H1 (cell line): ENCODE measurements at regions not wholly inside any gene's neighbourhood (a gene's known extent, or its start where the extent isn't known, plus 50 kb on each side); places are given as distances from the start of the nearest gene placed in this dataset.

Source experiments
- CTCF ChIA-PET: fragments of 300-600 bp; sonication (Branson Sonifier 250); formaldehyde crosslinking; loops from one replicate; lab custom pipeline; 2021; ENCODE audit not compliant: partially characterized antibody; lab: Charles Lee
- POLR2A ChIA-PET: fragments of 300-600 bp; sonication (Branson Sonifier 250); formaldehyde crosslinking; loops from one replicate; lab custom pipeline; 2021; ENCODE audit warnings: inconsistent platforms; ENCODE audit not compliant: partially characterized antibody; lab: Charles Lee
- DNase-seq, 2 experiments: peaks; one replicate each; pipeline versions ENCODE4 v3.0.0 to v3.0.0-alpha.2; 2010 to 2022; ENCODE audit warnings: low spot score in 2 of 2, low read depth in 1 of 2, mixed read lengths in 1 of 2
- FAIRE-seq: peaks from 2 replicates; lab custom pipeline; 2011; peaks lifted over from hg19 to GRCh38; lab: Jason Lieb, UNC
- H2AFZ ChIP-seq: 2 replicates; pipeline ENCODE4 v1.8.1; 2012; ENCODE audit warnings: low read length, inconsistent platforms
- H2AK5ac ChIP-seq: 2 replicates; pipeline ENCODE4 v1.6.1; 2013; ENCODE audit warnings: low read depth, low read length
- H2BK120ac ChIP-seq: replicated peaks from 2 replicates; pipeline ENCODE3; 2013; ENCODE audit warnings: low read depth, low read length, inconsistent platforms
- H2BK12ac ChIP-seq: 2 replicates; pipeline ENCODE4 v1.6.1; 2013; ENCODE audit warnings: low read depth, low read length
- H2BK15ac ChIP-seq: 2 replicates; pipeline ENCODE4 v1.6.1; 2013; ENCODE audit warnings: low read length
- H2BK20ac ChIP-seq: 2 replicates; pipeline ENCODE4 v1.6.1; 2013; ENCODE audit warnings: low read length
- H2BK5ac ChIP-seq: 2 replicates; pipeline ENCODE4 v1.6.1; 2013; ENCODE audit warnings: low read depth, low read length
- H3K14ac ChIP-seq: 2 replicates; pipeline ENCODE4 v1.6.1; 2013; ENCODE audit warnings: inconsistent platforms; ENCODE audit not compliant: insufficient read length
- H3K18ac ChIP-seq: 2 replicates; pipeline ENCODE4 v1.6.1; 2013; ENCODE audit warnings: low read length; ENCODE audit errors: extremely low read depth
- H3K23ac ChIP-seq: 2 replicates; pipeline ENCODE4 v1.6.1; 2013; ENCODE audit warnings: inconsistent platforms; ENCODE audit not compliant: insufficient read length
- H3K23me2 ChIP-seq: 2 replicates; pipeline ENCODE4 v1.6.1; 2013; ENCODE audit warnings: low read depth, low read length
- H3K27ac ChIP-seq: 2 replicates; pipeline ENCODE4 v1.6.1; 2011; ENCODE audit warnings: low read depth, low read length, inconsistent platforms
- H3K27me3 ChIP-seq, 4 experiments: replicated peaks in 1 of 4; 1 replicate in 1 of 4; 2 replicates in 3 of 4; pipeline versions ENCODE4 v1.6.1 to v1.8.1; 2011 to 2013; ENCODE audit warnings: low read length in 3 of 4, mild to moderate bottlenecking in 3 of 4, inconsistent platforms in 2 of 4, mixed read lengths in 2 of 4, moderate library complexity in 1 of 4; ENCODE audit not compliant: control insufficient read depth in 3 of 4, insufficient read depth in 3 of 4; ENCODE audit errors: extremely low read depth in 1 of 4
- H3K36me3 ChIP-seq, 4 experiments: 2 replicates each; pipeline versions ENCODE4 v1.6.1 to v1.8.1; 2011 to 2013; ENCODE audit warnings: mild to moderate bottlenecking in 4 of 4, low read length in 3 of 4, moderate library complexity in 2 of 4, control low read depth in 1 of 4, inconsistent platforms in 1 of 4; ENCODE audit not compliant: insufficient read depth in 4 of 4, control insufficient read depth in 2 of 4
- H3K4ac ChIP-seq: replicated peaks from 2 replicates; pipeline ENCODE3; 2013; ENCODE audit warnings: low read length, low read depth, mixed read lengths, inconsistent platforms; ENCODE audit not compliant: insufficient read length
- H3K4me1 ChIP-seq, 4 experiments: replicated peaks in 1 of 4; 1 replicate in 1 of 4; 2 replicates in 3 of 4; pipeline versions ENCODE4 v1.6.1 to v1.8.1; 2011 to 2013; ENCODE audit warnings: low read length in 3 of 4, inconsistent platforms in 2 of 4, mixed read lengths in 1 of 4; ENCODE audit not compliant: insufficient read depth in 4 of 4, control insufficient read depth in 3 of 4
- H3K4me2 ChIP-seq, 2 experiments: 2 replicates each; pipeline versions ENCODE4 v1.6.1 to v1.8.1; 2011 to 2013; ENCODE audit warnings: low read depth in 2 of 2, low read length in 2 of 2, control low read depth in 1 of 2, inconsistent platforms in 1 of 2, mild to moderate bottlenecking in 1 of 2; ENCODE audit not compliant: insufficient read depth in 1 of 2
- H3K4me3 ChIP-seq, 4 experiments: fragments of 200-600, 300-600 bp in 1 of 4; sonication (generic), shearing (Covaris generic), sonication (Bioruptor Twin) in 1 of 4; 2 replicates each; pipeline versions ENCODE4 v1.5.1 to v1.8.1; 2011 to 2016; ENCODE audit warnings: low read length in 4 of 4, low read depth in 3 of 4, control low read depth in 2 of 4, inconsistent platforms in 2 of 4, mild to moderate bottlenecking in 2 of 4, mixed read lengths in 1 of 4, moderate library complexity in 1 of 4; ENCODE audit not compliant: insufficient read depth in 2 of 4; ENCODE audit errors: extremely low read depth in 1 of 4
- H3K56ac ChIP-seq: replicated peaks from 2 replicates; pipeline ENCODE3; 2013; ENCODE audit warnings: low read depth, mild to moderate bottlenecking, mixed read lengths, low read length, inconsistent platforms; ENCODE audit not compliant: insufficient read length
- H3K79me1 ChIP-seq: 2 replicates; pipeline ENCODE4 v1.6.1; 2013; ENCODE audit warnings: low read depth, low read length, control low read depth
- H3K79me2 ChIP-seq, 2 experiments: 2 replicates each; pipeline versions ENCODE4 v1.6.1 to v1.8.1; 2012 to 2013; ENCODE audit warnings: low read length in 2 of 2, mild to moderate bottlenecking in 2 of 2, inconsistent platforms in 1 of 2; ENCODE audit not compliant: insufficient read depth in 2 of 2, control insufficient read depth in 1 of 2
- H3K9ac ChIP-seq, 4 experiments: replicated peaks in 1 of 4; 1 replicate in 1 of 4; 2 replicates in 3 of 4; pipeline versions ENCODE4 v1.6.1 to v1.8.1; 2011 to 2013; ENCODE audit warnings: low read depth in 3 of 4, low read length in 3 of 4, control low read depth in 2 of 4, mild to moderate bottlenecking in 2 of 4, moderate library complexity in 2 of 4, inconsistent platforms in 1 of 4; ENCODE audit errors: extremely low read depth in 1 of 4
- H3K9me3 ChIP-seq, 2 experiments: 2 replicates each; pipeline versions ENCODE4 v1.6.1 to v1.8.1; 2012 to 2013; ENCODE audit warnings: mild to moderate bottlenecking in 2 of 2, moderate library complexity in 2 of 2, control low read depth in 1 of 2, inconsistent platforms in 1 of 2, low read depth in 1 of 2, low read length in 1 of 2, mixed read lengths in 1 of 2; ENCODE audit not compliant: insufficient read depth in 2 of 2
- H4K20me1 ChIP-seq, 2 experiments: replicated peaks in 1 of 2; 2 replicates each; pipeline versions ENCODE3 to v1.8.1; 2011 to 2013; ENCODE audit warnings: inconsistent platforms in 2 of 2, low read length in 2 of 2, mild to moderate bottlenecking in 1 of 2; ENCODE audit not compliant: insufficient read depth in 2 of 2, control insufficient read depth in 1 of 2
- H4K5ac ChIP-seq: 2 replicates; pipeline ENCODE4 v1.6.1; 2013; ENCODE audit warnings: low read length, low read depth, mixed read lengths, inconsistent platforms; ENCODE audit not compliant: insufficient read length
- H4K8ac ChIP-seq: 2 replicates; pipeline ENCODE4 v1.8.0; 2013; ENCODE audit warnings: mild to moderate bottlenecking, moderate library complexity, low read length, inconsistent platforms; ENCODE audit not compliant: insufficient read depth; ENCODE audit errors: extremely low read depth
- H4K91ac ChIP-seq: replicated peaks from 2 replicates; pipeline ENCODE3; 2013; ENCODE audit warnings: low read length, mixed read lengths, inconsistent platforms; ENCODE audit not compliant: insufficient read length
- CHD1 ChIP-seq: IDR thresholded peaks from 2 replicates; pipeline ENCODE4 v1.6.1; 2012; ENCODE audit warnings: low read depth, low read length, improper control_type of control experiment
- EP300 ChIP-seq, 2 experiments: IDR thresholded peaks; 1 replicate in 1 of 2; 2 replicates in 1 of 2; pipeline ENCODE4 v1.6.1; 2011 to 2012; ENCODE audit warnings: low read depth in 2 of 2, low read length in 2 of 2, mild to moderate bottlenecking in 2 of 2, borderline replicate concordance in 1 of 2, inconsistent platforms in 1 of 2, moderate library complexity in 1 of 2
- JUN ChIP-seq: IDR thresholded peaks from 2 replicates; pipeline ENCODE4 v1.6.1; 2011; ENCODE audit warnings: low read depth, mild to moderate bottlenecking, improper control_type of control experiment, low read length
- POLR2AphosphoS5 ChIP-seq: IDR thresholded peaks from 2 replicates; pipeline ENCODE4 v1.6.1; 2011; ENCODE audit warnings: low read depth, low read length
- RFX5 ChIP-seq: IDR thresholded peaks from 2 replicates; pipeline ENCODE4 v1.6.1; 2011; ENCODE audit warnings: low read depth, low read length, improper control_type of control experiment, borderline replicate concordance
- SIX5 ChIP-seq: IDR thresholded peaks from 2 replicates; pipeline ENCODE4 v1.6.1; 2011; ENCODE audit warnings: mild to moderate bottlenecking, low read depth, low read length
- SP1 ChIP-seq: IDR thresholded peaks from 2 replicates; pipeline ENCODE4 v1.6.1; 2011; ENCODE audit warnings: low read depth, low read length
- WGBS, 2 experiments: shearing (Covaris generic) in 1 of 2; methylation state at CpG; one replicate each; pipeline versions ENCODE4 v1.1.6 to v1.1.7; 2013 to 2015; ENCODE audit warnings: low lambda C conversion rate in 2 of 2, mixed read lengths in 2 of 2, inconsistent platforms in 1 of 2, low coverage in 1 of 2, missing lambda C conversion rate in 1 of 2; ENCODE audit not compliant: insufficient replicate concordance in 2 of 2, insufficient coverage in 1 of 2, insufficient read length in 1 of 2; ENCODE audit errors: extremely low coverage in 1 of 2, missing lambda C conversion rate in 1 of 2; 5-methylcytosine and 5-hydroxymethylcytosine counted together
- TF ChIP-seq, protein P1 (sequence below): IDR thresholded peaks from 2 replicates; pipeline ENCODE4 v1.6.1; 2012; ENCODE audit warnings: low read length, inconsistent platforms
- TF ChIP-seq, protein P2 (sequence below), 3 experiments: IDR thresholded peaks; 1 replicate in 2 of 3; 2 replicates in 1 of 3; pipeline versions ENCODE4 v1.5.1 to v1.6.1; 2011; ENCODE audit warnings: low read length in 3 of 3, mild to moderate bottlenecking in 3 of 3, inconsistent platforms in 2 of 3, low read depth in 1 of 3, moderate library complexity in 1 of 3; ENCODE audit not compliant: insufficient read depth in 1 of 3; ENCODE audit errors: control extremely low read depth in 1 of 3
- TF ChIP-seq, protein P3 (sequence below): IDR thresholded peaks from 2 replicates; pipeline ENCODE4 v1.6.1; 2011; ENCODE audit warnings: low read depth, mild to moderate bottlenecking, low read length; ENCODE audit not compliant: insufficient read depth

DNA sequence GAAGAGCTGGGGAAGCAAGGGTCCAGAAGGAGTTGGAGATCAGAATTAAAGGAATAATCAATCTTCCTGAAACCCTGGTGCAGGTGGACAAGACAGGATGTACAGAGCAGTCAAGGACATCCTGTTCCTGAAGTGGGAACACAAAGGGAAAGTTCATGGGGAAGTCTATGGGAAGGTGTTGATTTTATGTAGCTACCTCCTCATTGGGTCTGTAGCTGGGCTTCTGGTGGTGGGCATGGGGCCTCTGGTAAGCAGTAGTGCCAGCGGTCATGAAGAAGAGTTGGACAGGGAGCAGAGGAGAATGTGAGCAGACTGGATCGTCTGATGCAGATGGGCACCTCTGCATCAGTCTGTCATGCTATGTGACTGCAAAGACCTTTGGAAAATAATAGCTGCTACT lies 75.7 kb upstream of the PPM1H start:
- no peak overlapping the region for H3K4ac ChIP-seq
- POLR2A ChIA-PET: no interaction called here
- H2AK5ac ChIP-seq: no peak overlapping the region
- H4K5ac ChIP-seq: no peak overlapping the region
- H3K4me2 ChIP-seq: no peak overlapping the region
- H4K8ac ChIP-seq: no peak overlapping the region
- WGBS, 2 experiments: 87% methylated on average over 2 of the region's 2 CpGs; no CpG with 5 or more reads in 1 of the 2 experiments
- no peaks in the 10 kb centered on the region for H3K79me2 ChIP-seq
- no peaks in the 10 kb centered on the region for H4K20me1 ChIP-seq
- no peaks in the 10 kb centered on the region for H3K9me3 ChIP-seq
- no peak overlapping the region for H2BK5ac ChIP-seq
- H2AFZ ChIP-seq: no peak overlapping the region
- no peak overlapping the region for H3K14ac ChIP-seq
- no peaks in the 10 kb centered on the region for H3K23me2 ChIP-seq
- no peak overlapping the region for H2BK20ac ChIP-seq
- CTCF ChIA-PET: interaction anchor here (0.7 kb wide), 1 partner anchor 29 kb away, joined by 3 read pairs; no protein-coding TSS in a partner anchor
- no peaks in the 10 kb centered on the region for H3K79me1 ChIP-seq
- DNase-seq (no peak), FAIRE-seq (no peak)
- no peak overlapping the region for H2BK12ac ChIP-seq
- H3K23ac ChIP-seq: no peak overlapping the region
- H3K36me3 ChIP-seq: no peaks in the 10 kb centered on the region
- H3K27me3 ChIP-seq: no peaks in the 10 kb centered on the region
- no peak overlapping the region for H3K9ac ChIP-seq
- H2BK15ac ChIP-seq: no peak overlapping the region
- H3K27ac ChIP-seq: no peak overlapping the region
- H3K4me3 ChIP-seq: no peak overlapping the region
- no peak overlapping the region for H2BK120ac ChIP-seq
- H3K56ac ChIP-seq: no peak overlapping the region
- no peaks in the 10 kb centered on the region; a peak in 1 of 7 replicates for H3K4me1 ChIP-seq
- no peak overlapping the region for H4K91ac ChIP-seq
- H3K18ac ChIP-seq: no peak overlapping the region
- no peak for TF ChIP-seq EP300 (IDR thresholded peaks at IDR 0.05; ENCODE audit: borderline replicate concordance in 1 of 2, low read depth in 2 of 2, low read length in 2 of 2)
- TF ChIP-seq CHD1: no peak
- TF ChIP-seq, protein P1, sequence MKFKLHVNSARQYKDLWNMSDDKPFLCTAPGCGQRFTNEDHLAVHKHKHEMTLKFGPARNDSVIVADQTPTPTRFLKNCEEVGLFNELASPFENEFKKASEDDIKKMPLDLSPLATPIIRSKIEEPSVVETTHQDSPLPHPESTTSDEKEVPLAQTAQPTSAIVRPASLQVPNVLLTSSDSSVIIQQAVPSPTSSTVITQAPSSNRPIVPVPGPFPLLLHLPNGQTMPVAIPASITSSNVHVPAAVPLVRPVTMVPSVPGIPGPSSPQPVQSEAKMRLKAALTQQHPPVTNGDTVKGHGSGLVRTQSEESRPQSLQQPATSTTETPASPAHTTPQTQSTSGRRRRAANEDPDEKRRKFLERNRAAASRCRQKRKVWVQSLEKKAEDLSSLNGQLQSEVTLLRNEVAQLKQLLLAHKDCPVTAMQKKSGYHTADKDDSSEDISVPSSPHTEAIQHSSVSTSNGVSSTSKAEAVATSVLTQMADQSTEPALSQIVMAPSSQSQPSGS: no peak
- TF ChIP-seq, protein P2, sequence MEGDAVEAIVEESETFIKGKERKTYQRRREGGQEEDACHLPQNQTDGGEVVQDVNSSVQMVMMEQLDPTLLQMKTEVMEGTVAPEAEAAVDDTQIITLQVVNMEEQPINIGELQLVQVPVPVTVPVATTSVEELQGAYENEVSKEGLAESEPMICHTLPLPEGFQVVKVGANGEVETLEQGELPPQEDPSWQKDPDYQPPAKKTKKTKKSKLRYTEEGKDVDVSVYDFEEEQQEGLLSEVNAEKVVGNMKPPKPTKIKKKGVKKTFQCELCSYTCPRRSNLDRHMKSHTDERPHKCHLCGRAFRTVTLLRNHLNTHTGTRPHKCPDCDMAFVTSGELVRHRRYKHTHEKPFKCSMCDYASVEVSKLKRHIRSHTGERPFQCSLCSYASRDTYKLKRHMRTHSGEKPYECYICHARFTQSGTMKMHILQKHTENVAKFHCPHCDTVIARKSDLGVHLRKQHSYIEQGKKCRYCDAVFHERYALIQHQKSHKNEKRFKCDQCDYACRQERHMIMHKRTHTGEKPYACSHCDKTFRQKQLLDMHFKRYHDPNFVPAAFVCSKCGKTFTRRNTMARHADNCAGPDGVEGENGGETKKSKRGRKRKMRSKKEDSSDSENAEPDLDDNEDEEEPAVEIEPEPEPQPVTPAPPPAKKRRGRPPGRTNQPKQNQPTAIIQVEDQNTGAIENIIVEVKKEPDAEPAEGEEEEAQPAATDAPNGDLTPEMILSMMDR (IDR thresholded peaks at IDR 0.05; ENCODE audit: control extremely low read depth in 1 of 3, insufficient read depth in 1 of 3, low read depth in 1 of 3, low read length in 3 of 3): no peak
- TF ChIP-seq JUN: no peak
- TF ChIP-seq SP1: no peak
- no peak for TF ChIP-seq POLR2AphosphoS5
- TF ChIP-seq SIX5: no peak
- TF ChIP-seq, protein P3, sequence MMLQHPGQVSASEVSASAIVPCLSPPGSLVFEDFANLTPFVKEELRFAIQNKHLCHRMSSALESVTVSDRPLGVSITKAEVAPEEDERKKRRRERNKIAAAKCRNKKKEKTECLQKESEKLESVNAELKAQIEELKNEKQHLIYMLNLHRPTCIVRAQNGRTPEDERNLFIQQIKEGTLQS: no peak
- TF ChIP-seq RFX5: no peak
